GM19468 (cell line): ENCODE measurements at regions not wholly inside any gene's neighbourhood (a gene's known extent, or its start where the extent isn't known, plus 50 kb on each side); places are given as distances from the start of the nearest gene placed in this dataset.
"Not testable (repeated sequence)": the region's sequence is repeated elsewhere in the genome, so short reads cannot be mapped to it uniquely, and the experiment has no call there.

Experiments
- ATAC-seq: cut with Tn5 transposase; IDR thresholded peaks from one replicate; pipeline ENCODE4 v1.9.1; 2021; ENCODE audit warnings: mild to moderate bottlenecking, moderate library complexity, moderate number of reproducible peaks; ENCODE audit not compliant: unreplicated experiment; ENCODE audit errors: extremely low read depth

DNA sequence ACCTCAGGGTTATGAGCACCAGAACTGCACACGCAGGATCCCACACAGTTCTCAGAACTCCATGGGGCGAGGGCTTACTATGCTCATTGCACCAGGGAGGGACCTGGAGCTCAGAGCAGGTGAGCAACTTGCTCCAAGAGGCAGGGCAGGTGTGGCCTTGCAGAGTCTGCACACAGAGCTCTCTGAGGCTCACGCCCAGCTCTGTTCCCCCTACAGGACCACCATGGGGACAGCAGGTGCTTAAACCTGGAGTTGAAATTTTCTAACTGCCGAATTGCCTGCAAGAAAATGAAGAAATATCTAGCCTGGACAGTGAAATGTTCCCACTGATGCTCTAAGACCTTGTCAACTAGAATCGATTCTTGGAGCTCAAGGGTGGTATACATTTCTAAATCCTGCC lies 49.9 kb upstream of the MSMB start:
- not testable (repeated sequence) for ATAC-seq

DNA sequence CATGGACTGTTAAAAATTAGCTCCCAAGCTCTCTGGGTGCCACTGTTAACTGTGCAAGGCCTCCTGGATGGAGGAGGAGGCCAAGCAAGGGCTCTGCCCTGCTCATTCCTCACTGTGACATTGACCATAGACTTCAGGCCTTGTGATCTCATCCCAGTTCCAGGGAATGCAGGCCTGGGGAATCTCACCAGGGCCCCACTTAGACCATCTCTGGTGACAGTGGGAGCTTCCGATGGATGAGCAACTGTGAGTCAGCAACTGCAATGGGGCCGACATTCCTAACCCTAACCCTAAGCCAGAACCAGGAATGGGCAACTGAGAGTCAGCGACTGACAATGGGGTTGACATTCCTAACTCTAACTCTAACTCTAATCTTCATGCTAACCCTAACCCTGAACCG lies 50.4 kb upstream of the MSMB start:
- no peak for ATAC-seq

GRCh38 chr10:46096909-46097575 lies 51.0 kb upstream of the MSMB start:
- ATAC-seq: no peak

DNA sequence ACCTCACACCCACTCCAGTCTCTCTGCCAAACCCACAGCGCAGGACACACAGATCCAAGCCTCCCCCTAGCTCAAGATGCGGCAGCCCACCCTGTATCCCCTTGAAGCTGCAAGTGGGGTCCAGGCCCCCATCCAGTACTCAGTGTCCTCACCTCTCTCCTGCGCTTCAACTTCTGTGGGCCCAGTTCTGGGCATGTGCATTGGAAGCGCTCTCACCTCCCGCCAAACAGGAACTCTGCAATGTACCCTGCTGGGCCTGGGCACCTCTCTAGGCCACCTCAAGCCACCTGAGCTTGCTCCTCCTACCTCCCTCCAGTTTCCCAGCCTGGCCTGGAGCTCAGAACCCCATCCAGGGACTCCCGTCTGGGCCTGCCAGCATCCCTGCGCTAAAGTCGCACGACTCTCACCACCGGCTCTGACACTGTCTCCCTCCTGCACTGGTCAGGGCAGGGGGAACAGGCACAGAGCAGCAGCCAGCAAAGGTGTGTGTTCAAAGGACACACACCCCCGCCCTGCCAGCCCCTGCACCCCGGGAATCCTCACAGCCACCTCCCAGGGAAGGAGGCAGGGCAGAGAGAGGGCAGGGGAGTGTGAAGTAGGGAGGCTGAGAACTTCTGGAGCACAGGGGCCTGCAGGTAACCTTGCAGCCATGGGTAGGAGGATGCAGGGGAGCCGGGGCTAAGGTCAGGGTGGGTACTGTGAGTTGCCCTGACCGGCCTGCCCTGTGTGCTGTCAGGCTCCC lies 51.7 kb upstream of the MSMB start:
- ATAC-seq: no peak

DNA sequence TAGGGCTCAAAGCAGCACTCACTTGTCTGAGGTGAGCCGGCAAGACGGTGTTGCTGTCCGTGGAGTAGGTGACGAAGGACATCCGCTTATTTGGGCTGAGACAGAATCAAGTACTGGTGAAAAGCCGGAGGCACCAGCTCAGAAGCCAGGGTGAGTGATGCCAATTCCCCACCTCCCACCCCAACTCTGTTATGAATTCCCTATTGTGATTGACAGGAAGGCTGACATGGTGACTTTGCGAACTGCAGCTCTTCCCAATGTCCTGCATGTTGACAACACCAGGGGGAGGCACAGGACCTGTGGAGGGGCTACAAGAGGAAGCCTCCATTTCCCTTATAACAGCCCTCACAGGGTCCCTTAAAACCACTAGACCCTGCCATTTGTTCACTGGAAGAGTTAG lies 52.3 kb upstream of the MSMB start:
- no peak for ATAC-seq

DNA sequence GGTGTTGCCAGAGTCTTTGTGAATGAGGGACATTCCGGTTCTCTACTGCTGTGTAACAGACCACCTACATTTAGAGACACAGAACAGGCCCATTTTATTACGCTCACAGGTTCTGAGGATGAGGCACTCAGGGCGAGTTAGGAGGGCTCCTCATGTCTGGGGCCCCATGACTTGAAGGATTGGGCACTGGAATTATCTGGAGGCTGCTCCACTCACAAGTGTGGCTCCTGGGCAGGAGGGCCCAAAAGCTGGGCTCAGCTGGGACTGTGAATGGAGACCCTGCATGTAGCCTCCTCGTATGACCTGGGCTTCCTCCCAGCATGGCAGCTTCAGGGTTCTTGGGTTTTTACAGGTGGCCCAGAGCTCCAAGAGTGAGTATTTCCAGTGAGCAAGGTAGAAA lies 52.9 kb upstream of the MSMB start:
- ATAC-seq: not testable (repeated sequence)

DNA sequence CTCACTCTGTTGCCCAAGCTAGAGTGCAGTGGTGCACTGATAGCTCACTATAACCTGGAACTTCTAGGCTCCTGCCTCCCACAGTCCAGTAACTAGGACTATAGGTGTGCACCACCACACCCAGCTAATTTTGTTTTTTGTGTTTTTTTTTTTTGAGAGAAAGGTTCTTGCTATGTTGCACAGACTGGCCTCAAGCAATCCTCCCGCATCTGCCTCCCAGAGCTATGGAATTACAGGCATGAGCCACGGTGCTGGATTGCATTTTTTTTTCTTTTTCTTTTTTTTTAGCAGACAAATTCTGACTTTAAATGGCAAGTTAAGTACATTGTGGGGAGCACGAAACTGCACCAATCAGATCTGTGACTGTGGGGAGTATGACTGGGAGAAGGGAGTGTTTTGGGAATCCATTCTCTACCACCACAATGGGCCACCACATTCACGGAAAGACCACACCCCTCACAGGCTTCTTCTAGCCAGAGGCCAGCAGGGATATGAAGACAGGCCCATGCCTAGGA lies 58.1 kb upstream of the MSMB start:
- no peak for ATAC-seq

- ATAC-seq: not testable (repeated sequence)
Observed at GRCh38 chr10:46105416-46105815, 59.3 kb upstream of the MSMB start.

GRCh38 chr10:46105856-46106409 lies 59.9 kb upstream of the MSMB start:
- not testable (repeated sequence) for ATAC-seq

DNA sequence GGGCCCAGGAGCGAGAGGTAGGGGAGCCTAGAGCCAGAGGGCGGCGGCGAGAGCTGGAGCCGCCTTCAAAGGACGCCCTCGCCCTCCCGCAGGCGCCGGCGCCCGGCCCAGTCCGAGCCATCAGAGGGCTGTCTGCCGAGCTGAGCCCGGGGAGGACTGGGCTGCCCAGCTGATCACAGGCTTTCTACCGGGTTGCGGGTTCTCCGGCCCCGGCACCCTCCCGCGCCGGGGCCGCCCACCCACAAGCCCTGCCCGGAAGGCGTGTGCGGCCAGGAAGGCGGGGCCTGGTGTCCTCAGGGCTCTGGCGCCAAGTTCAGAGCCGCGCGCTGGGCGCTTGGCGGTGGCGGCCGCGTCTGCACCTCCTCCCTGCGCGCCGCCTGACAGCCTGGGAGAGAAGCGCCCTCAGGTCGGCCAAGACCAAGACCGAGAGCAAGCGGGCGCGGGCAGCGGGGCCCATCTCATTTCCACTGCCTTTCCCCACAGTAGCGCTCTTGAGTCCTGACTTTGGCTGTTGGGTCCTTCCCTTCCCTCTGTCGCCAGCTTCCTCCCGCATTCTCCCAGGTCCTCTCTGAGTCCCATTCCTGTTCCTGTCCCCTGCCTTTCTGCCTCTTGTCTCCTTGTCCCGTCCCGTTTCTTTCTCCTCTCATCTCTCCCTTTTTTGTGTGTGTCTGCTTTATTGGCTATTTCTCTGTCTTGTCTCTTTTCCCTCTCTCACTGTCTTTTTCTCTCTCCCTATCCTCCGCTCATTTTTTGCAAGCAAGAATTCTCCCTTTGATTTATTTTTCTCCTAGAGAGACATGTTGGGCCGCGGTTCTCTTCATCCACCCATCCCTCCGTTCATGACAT lies 60.6 kb upstream of the MSMB start:
- peak; percentile 24 for ATAC-seq

- not testable (repeated sequence) for ATAC-seq
Observed at GRCh38 chr10:46108158-46108499, 62.1 kb upstream of the MSMB start.

DNA sequence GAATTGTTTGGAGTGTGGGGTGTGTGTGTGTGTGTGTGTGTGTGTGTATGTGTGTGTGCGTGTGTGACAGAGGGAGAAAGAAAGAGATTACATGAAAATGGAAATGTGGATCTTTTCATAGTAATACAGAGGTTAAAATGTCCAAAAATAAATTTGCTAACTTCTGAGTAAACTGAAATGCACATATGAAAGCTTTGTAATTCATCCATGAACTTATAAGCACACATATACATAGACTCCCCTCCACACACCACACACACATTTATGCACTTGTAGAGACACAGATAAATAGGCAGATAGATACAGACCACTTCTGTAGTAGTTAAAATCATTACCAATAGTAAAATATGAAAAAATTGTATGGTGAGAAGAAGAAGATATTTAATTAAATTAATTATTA lies 108.2 kb upstream of the MSMB start:
- not testable (repeated sequence) for ATAC-seq

GRCh38 chr10:46154683-46155082 lies 108.6 kb upstream of the MSMB start:
- not testable (repeated sequence) for ATAC-seq

DNA sequence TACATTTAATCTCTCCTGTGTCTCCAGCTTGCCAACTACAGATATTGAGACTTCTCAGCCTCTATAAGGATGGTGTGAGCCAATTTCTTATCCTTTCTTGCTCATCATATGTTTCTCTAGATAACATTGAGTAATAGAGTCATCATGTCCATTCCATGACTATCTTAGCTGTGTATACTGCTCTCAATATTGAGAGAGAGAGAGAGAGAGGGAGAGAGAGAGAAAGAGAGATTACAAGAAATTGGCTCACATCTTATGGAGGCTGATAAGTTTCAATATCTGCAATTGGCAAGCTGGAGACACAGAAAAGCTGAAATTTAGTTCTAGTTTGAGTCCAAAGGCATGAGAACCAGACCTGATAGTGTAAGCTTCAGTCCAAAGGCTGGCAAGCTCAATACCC lies 110.8 kb upstream of the MSMB start:
- not testable (repeated sequence) for ATAC-seq

- no peak for ATAC-seq
Observed at GRCh38 chr10:46169736-46170135, 117.1 kb upstream of the ANTXRL start.

- no peak for ATAC-seq
Observed at GRCh38 chr10:46170789-46171188, 116.0 kb upstream of the ANTXRL start.

GRCh38 chr10:46171661-46172060 lies 115.1 kb upstream of the ANTXRL start:
- ATAC-seq: no peak

- ATAC-seq: no peak
Observed at GRCh38 chr10:46175296-46175695, 111.5 kb upstream of the ANTXRL start.

DNA sequence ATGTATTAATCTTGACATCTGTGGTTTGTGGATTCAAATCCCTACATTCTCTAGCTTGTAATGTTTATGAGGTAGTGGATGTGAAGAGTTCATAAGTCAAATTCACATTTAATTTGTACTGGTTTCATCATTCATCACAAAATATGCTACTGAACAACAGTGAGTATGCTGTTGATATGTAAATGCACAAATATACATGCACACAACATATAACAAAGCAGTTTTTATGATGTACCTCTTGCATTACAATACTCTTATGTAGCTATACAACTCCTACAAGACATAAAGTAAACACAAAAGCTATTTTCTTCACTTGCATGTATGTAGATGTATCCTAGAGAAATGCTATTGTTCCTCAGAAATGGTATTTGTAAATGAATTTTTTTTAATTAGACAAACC lies 111.0 kb upstream of the ANTXRL start:
- no peak for ATAC-seq

- ATAC-seq: not testable (repeated sequence)
Observed at GRCh38 chr10:46187431-46187830, 99.4 kb upstream of the ANTXRL start.

GRCh38 chr10:46197050-46197449 lies 89.7 kb upstream of the ANTXRL start:
- no peak for ATAC-seq
